ENCODE measurements at regions not wholly inside any gene's neighbourhood (a gene's known extent, or its start where the extent isn't known, plus 50 kb on each side); places are given as distances from the start of the nearest gene placed in this dataset.

DNA sequence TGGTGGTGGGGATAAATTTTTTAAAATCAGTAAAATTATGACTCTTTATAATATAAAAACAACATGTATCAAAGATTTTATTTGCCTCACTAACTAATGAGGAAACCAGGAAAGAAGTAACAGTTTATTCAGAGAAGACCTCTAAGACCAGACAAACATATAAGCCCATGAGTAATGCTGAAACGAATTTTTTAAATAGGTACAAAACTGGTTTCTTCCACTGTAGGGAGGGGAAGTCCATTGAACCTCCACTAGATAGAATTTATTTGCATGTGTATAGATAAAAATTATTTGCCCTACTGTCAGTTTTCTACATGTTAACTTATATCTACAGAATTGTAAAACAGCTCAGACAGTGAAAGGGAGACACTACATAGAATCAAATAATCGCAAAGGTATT lies 86.8 kb downstream of the ZC3H11B start:
- in situ Hi-C loops (cut with HindIII; ENCODE audit: low sequenced_read_pairs) = loop anchor here (5.0 kb wide), 1 partner anchor 106 kb away; no protein-coding TSS in a partner anchor

DNA sequence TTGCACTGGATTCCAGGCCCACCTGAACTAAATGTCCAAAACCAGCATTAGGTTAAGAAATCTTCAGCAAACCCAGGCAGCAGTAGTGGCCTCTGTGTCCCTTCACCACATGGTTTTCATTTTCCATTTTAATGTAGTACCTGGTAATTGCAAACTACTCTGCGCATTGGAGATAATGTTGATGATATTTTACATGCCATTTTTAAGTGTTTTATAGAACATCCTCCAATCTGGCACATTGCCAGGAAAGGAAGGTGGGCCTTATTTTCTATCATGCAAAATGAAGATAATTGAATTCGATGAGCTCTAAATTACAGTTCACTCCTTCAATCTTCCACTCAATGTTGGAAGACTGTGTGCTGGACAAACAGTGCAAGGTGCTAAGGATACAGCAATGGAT lies 89.5 kb downstream of the ZC3H11B start:
- in situ Hi-C loops (cut with HindIII; ENCODE audit: low sequenced_read_pairs) = no loop called here

DNA sequence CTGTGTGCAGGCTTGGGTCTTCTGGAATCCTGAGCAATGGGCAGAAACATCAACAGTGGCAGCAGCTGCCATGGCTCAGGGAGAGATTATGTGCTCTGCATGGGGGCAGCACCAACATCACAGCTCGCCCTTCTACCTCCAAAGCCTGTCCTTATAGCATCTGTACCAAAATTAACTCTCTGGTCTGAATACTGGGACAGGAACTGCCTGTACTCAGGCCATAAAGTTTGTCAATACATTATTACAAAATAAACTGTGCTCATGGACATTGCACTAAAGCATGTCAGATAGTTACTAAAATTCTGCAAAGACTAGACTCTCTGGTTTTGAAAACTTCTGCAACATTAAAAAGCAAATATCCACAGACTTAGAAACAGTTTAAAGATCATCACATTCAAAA lies 91.6 kb downstream of the ZC3H11B start:
- in situ Hi-C loops (cut with HindIII; ENCODE audit: low sequenced_read_pairs) = no loop called here

DNA sequence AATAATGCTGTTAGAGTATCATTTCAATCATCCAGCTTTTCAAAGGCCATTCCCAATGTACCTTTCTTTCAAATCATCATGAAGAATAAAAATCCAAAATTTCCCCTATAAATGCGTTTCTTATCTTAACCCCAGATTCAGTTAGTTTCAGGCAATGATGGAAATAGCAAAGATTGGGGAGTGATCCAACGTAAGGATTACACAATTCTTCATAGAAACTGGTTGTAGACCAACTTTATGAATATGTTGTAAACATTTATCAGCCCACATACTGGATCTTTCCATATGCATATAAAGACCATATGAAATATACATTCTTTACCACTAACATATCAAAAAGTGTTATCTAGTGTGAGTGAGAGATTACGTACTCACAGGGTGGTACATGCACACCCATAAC lies 92.7 kb downstream of the ZC3H11B start:
- in situ Hi-C loops (cut with HindIII; ENCODE audit: low sequenced_read_pairs) = no loop called here

GRCh38 chr1:219518907-219519248 lies 94.0 kb downstream of the ZC3H11B start:
- in situ Hi-C loops (cut with HindIII; ENCODE audit: low sequenced_read_pairs) = no loop called here

- in situ Hi-C loops (cut with HindIII; ENCODE audit: low sequenced_read_pairs) = no loop called here
Measured at GRCh38 chr1:219518168-219518906, 94.6 kb downstream of the ZC3H11B start.

DNA sequence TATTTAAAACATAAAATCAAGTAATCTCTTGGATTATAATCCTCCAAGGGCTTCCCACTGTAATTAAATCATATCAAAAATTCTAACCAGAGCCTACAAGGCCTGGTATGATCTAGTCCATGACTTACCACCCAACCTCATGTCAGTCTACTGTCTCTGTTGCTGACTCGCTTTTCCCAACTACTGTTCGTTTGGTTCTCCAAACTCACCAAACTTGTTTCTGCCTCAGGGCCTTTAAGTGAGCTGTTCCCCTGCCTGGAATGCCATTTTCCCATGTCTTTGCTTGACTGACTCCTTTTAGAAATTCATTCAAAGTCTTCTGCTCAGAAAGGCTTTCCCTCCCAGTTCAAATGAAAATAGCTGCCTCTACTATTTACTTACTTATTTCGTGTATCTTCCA lies 95.9 kb downstream of the ZC3H11B start:
- in situ Hi-C loops (cut with HindIII; ENCODE audit: low sequenced_read_pairs) = no loop called here

- in situ Hi-C loops (cut with HindIII; ENCODE audit: low sequenced_read_pairs) = no loop called here
Measured at GRCh38 chr1:219514728-219515127, 98.2 kb downstream of the ZC3H11B start.

DNA sequence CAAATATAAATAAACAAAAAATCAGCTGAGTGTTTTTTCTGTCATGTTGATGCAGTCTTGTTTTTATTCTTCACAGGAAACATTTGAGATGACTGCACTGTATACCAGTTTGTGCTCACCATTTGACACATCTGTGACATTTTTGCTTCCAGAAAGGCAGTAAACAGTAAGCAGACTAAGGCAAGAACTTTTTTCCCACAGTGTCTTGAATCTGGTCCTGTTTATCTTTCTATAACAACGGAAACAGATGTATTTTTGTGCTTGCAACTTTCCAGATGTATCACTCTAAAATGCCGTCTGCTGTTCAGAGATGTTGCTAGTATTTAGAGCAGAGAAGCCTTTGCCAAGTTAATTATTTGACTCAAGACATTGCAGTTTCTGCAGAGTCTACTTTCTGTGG lies 105.5 kb downstream of the ZC3H11B start:
- in situ Hi-C loops (cut with HindIII; ENCODE audit: low sequenced_read_pairs) = no loop called here

DNA sequence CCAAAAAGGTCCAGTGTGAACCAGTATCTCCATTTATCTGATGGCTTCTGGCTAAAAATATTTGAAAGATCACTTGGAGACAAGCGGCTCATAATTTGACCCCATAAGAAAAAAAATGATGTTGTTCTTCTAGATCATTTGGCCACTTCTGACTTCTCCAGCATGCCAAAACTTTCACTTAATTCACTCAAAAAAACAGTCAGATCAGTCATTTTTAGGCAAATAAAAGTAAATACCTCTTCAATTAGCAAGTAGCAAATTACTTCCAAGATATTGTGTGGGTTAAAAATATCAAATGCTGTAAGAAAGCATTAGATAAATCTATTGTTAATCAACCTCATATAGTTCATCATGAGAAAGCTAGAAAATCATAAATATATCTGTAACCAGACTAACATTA lies 106.0 kb downstream of the ZC3H11B start:
- in situ Hi-C loops (cut with HindIII; ENCODE audit: low sequenced_read_pairs) = no loop called here

DNA sequence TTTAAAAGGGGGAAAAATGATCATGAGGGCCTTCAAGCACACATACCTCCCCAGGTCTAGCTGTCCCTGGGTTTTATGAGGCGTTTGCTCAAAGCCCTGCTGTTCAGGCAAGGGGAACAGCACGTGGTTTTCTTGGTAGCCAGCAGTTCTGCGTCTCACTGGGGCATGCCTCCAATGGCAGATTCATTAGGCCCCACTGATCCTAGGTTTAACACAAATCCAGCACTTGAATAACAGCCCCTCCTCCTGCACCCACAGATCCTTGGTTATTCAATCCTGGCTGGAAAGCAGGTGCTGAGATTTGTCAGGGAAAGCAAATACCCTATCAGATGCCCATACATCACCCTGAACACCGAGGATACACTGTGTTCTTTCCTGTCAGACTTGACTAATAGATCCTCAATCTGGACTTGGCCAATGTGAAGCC lies 106.4 kb downstream of the ZC3H11B start:
- in situ Hi-C loops (cut with HindIII; ENCODE audit: low sequenced_read_pairs) = no loop called here

- in situ Hi-C loops (cut with HindIII; ENCODE audit: low sequenced_read_pairs) = no loop called here
Measured at GRCh38 chr1:219505886-219506285, 107.0 kb downstream of the ZC3H11B start.

- in situ Hi-C loops (cut with HindIII; ENCODE audit: low sequenced_read_pairs) = no loop called here
Measured at GRCh38 chr1:219503604-219504003, 109.3 kb downstream of the ZC3H11B start.

- in situ Hi-C loops (cut with HindIII; ENCODE audit: low sequenced_read_pairs) = no loop called here
Measured at GRCh38 chr1:219500327-219500897, 112.5 kb downstream of the ZC3H11B start.

GRCh38 chr1:219498666-219499065 lies 114.2 kb downstream of the ZC3H11B start:
- in situ Hi-C loops (cut with HindIII; ENCODE audit: low sequenced_read_pairs) = no loop called here

DNA sequence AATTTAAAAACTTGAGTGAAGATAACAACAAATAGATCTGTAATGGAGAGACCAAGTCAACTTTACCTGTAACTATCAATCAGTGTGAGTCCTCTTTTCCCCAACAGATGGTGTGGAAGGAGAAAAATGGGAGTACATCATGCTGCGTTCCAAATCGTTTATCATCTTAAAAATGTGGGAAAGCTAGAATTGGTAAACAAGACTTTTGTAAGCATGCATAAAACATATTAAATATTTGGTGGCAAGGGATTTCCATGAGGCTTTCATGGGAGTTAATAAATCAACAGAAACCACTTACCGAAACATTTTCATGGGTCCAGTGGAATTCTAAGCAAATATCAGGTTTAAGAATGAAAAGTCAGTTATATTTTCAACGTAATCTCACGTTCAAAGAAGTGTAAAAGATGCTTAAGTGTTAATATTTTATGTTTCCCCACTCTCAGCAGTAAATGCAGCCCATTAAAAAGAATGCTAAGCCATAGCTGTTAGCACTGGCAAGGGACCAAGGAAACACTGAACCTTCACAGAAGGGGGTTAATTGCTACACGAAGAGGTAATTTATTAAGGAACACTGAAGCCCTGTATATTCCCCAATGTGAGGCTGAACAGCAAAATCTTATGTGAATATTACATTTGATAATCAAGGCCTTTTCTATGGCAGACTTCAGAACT lies 117.0 kb downstream of the ZC3H11B start:
- in situ Hi-C loops (cut with HindIII; ENCODE audit: low sequenced_read_pairs) = no loop called here

- in situ Hi-C loops (cut with HindIII; ENCODE audit: low sequenced_read_pairs) = no loop called here
Measured at GRCh38 chr1:219492717-219493116, 120.2 kb downstream of the ZC3H11B start.

DNA sequence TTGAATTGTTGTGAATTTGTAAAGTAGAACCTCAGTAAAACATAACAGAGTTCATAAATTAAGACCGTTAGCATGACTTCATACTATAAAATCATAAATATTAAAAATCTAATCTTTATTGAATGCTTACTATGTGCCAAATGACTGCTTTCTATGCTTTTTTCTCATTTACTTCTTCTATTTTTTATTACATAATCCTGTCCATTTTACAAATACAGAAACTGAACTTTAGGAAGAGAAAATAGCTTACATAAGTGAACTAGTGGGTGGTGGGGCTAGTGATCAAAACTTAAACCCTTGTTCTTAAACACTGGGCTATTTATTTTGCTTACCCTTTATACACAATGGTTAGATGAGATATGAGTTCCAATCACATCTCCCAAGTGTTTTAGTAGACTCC lies 122.3 kb downstream of the ZC3H11B start:
- in situ Hi-C loops (cut with HindIII; ENCODE audit: low sequenced_read_pairs) = no loop called here

DNA sequence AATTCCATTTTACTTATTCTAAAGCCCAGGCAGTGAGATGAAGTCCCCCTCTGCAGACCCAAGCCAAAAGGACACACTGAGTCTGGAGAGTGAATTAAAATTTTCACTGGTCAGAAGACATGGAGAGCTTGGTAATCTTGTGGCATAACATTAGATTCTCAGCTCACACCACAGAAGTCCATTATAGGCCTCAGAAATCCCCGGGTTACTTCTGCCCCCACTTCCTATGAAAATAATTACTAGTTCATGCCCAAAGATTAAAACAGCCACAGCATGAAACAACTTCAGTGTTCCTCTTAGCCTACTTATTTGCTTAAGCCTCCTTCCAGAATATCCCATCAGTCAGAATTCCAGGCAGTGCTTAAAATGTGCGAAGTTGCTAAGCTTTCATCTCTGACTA lies 123.3 kb downstream of the ZC3H11B start:
- in situ Hi-C loops (cut with HindIII; ENCODE audit: low sequenced_read_pairs) = no loop called here

GRCh38 chr1:219488275-219488674 lies 124.6 kb downstream of the ZC3H11B start:
- in situ Hi-C loops (cut with HindIII; ENCODE audit: low sequenced_read_pairs) = no loop called here

GRCh38 chr1:219483530-219483929 lies 129.4 kb downstream of the ZC3H11B start:
- in situ Hi-C loops (cut with HindIII; ENCODE audit: low sequenced_read_pairs) = no loop called here

DNA sequence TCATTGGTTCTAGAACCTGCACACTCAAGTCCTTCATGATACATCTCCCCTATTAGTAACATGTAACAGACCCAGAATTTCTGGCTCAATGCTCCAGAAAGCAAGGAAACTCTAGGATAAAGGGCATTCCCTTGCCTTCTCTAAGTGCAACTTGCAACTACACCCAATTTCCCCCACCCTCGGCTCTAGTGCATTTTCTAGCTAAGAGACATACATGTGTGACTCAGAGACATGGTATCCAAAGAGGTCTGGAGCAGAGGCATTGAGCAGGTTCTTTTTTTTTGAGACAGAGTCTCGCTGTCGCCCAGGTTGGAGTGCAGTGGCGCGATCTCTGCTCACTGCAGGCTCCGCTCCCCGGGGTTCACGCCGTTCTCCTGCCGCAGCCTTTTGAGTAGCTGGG lies 132.9 kb downstream of the ZC3H11B start:
- in situ Hi-C loops (cut with HindIII; ENCODE audit: low sequenced_read_pairs) = no loop called here

Measured in endothelial cell of hepatic sinusoid (primary cell).